Activated CD4-positive, alpha-beta T cell treated with anti-CD3 and anti-CD28 coated beads, Interleukin-2, amount 10 ng/mL, durations not matched to agents 7 days and 5 days (primary cell): ENCODE measurements at regions not wholly inside any gene's neighbourhood (a gene's known extent, or its start where the extent isn't known, plus 50 kb on each side); places are given as distances from the start of the nearest gene placed in this dataset.

Experiments
- CTCF ChIA-PET: fragments of 350-600 bp; sonication (Branson Sonifier 250); formaldehyde crosslinking; loops from one replicate; lab custom pipeline; 2021; ENCODE audit warnings: antibody characterized with exemption; lab: Charles Lee
- POLR2A ChIA-PET: fragments of 350-600 bp; sonication (Branson Sonifier 250); formaldehyde crosslinking; loops from one replicate; lab custom pipeline; 2021; ENCODE audit warnings: antibody characterized with exemption; lab: Charles Lee
- DNase-seq: peaks from one replicate; pipeline ENCODE4 v3.0.0-alpha.2; 2020
- H3K27ac Mint-ChIP-seq: one replicate; pipeline ENCODE4 v1.8.0; 2021; ENCODE audit warnings: mild to moderate bottlenecking, moderate library complexity, mixed read lengths
- H3K27me3 Mint-ChIP-seq: one replicate; pipeline ENCODE4 v1.8.0; 2021; ENCODE audit warnings: mixed read lengths
- H3K36me3 Mint-ChIP-seq: one replicate; pipeline ENCODE4 v1.8.0; 2021; ENCODE audit warnings: low read depth, mixed read lengths
- H3K4me1 Mint-ChIP-seq: one replicate; pipeline ENCODE4 v1.8.0; 2021; ENCODE audit warnings: mixed read lengths
- H3K4me3 Mint-ChIP-seq: one replicate; pipeline ENCODE4 v1.8.0; 2021; ENCODE audit warnings: mild to moderate bottlenecking, moderate library complexity, mixed read lengths
- H3K9me3 Mint-ChIP-seq: one replicate; pipeline ENCODE4 v1.8.0; 2021; ENCODE audit warnings: mixed read lengths

DNA sequence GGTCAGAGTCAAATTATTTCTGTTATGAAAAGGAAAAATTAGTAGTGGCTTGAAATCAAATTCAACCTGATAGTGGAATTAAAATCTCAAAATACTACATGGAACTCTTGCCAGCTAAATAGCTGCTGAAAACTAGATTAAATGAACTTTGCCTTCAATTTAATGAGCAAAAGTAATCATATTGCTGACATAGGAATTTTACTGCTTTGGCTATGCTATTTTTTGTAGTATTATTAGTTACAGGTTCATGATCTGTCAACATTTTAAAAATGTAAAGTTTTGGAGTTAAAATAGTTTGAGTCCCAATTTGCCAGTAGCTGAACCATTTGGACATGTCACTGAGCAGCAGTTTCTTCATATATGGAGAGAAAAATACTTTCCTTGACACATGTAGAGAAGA is 81.4 kb downstream of the RERGL start:
- Mint-ChIP-seq H3K27me3 (no peaks in the 10 kb centered on the region), H3K27ac (no peak overlapping the region), H3K36me3 (no peaks in the 10 kb centered on the region), H3K4me3 (no peak overlapping the region), H3K4me1 (no peaks in the 10 kb centered on the region), H3K9me3 (peaks cover 4% of the 10 kb centered on the region)
- no peak for DNase-seq
- CTCF ChIA-PET = no interaction called here
- POLR2A ChIA-PET = no interaction called here

GRCh38 chr12:17999174-17999801 is 90.7 kb downstream of the RERGL start:
- CTCF ChIA-PET = no interaction called here
- no peaks in the 10 kb centered on the region for H3K36me3 Mint-ChIP-seq
- POLR2A ChIA-PET = no interaction called here
- DNase-seq = no peak
- H3K4me1 Mint-ChIP-seq = no peaks in the 10 kb centered on the region
- H3K27ac Mint-ChIP-seq = no peak overlapping the region
- H3K4me3 Mint-ChIP-seq = no peak overlapping the region
- peaks cover 25% of the 10 kb centered on the region for H3K9me3 Mint-ChIP-seq
- H3K27me3 Mint-ChIP-seq = no peaks in the 10 kb centered on the region

- no peaks in the 10 kb centered on the region for H3K9me3 Mint-ChIP-seq
- peak; percentile 20 for DNase-seq
- no peak overlapping the region for H3K27ac Mint-ChIP-seq
- no peaks in the 10 kb centered on the region for H3K36me3 Mint-ChIP-seq
- no peaks in the 10 kb centered on the region for H3K4me1 Mint-ChIP-seq
- ChIA-PET CTCF (interaction anchor here (1.3 kb wide), 2 partner anchors 12 to 26 kb away, joined by 3 read pairs; no protein-coding TSS in a partner anchor), POLR2A (no interaction called here)
- no peak overlapping the region for H3K4me3 Mint-ChIP-seq
- H3K27me3 Mint-ChIP-seq = no peaks in the 10 kb centered on the region
Measured at GRCh38 chr12:17992002-17992656, 97.9 kb downstream of the RERGL start.

GRCh38 chr12:17982556-17982955 is 107.4 kb downstream of the RERGL start:
- Mint-ChIP-seq H3K36me3 (no peaks in the 10 kb centered on the region), H3K9me3 (peaks cover 2% of the 10 kb centered on the region), H3K27ac (no peak overlapping the region), H3K4me3 (no peak overlapping the region), H3K27me3 (no peaks in the 10 kb centered on the region), H3K4me1 (no peaks in the 10 kb centered on the region)
- POLR2A ChIA-PET = no interaction called here
- CTCF ChIA-PET = no interaction called here
- DNase-seq = no peak

DNA sequence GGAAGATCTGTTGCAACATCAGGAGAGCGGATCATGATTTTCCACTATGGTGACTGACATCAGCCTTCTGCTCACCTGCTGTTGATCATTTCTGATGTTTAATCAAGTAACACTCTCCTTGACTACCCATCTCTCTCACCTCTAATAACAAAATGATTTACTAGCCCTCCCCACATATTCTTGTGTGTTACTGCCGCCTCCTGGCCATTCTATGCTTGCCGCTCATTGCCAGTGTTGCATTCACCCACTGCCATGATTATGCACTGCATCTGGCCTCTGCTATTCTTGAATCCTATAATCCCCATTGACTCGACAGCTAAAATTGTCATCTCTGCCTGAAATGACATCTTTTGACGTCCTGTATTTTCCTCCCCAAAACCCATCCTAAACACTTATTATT is 113.8 kb downstream of the RERGL start:
- ChIA-PET CTCF (no interaction called here), POLR2A (no interaction called here)
- no peaks in the 10 kb centered on the region for H3K27me3 Mint-ChIP-seq
- H3K4me1 Mint-ChIP-seq = no peaks in the 10 kb centered on the region
- no peaks in the 10 kb centered on the region for H3K36me3 Mint-ChIP-seq
- H3K27ac Mint-ChIP-seq = no peak overlapping the region
- no peak for DNase-seq
- no peak overlapping the region for H3K4me3 Mint-ChIP-seq
- H3K9me3 Mint-ChIP-seq = peaks cover 8% of the 10 kb centered on the region

- DNase-seq = no peak
- ChIA-PET CTCF (no interaction called here), POLR2A (no interaction called here)
- peaks cover 8% of the 10 kb centered on the region for H3K9me3 Mint-ChIP-seq
- no peak overlapping the region for H3K4me3 Mint-ChIP-seq
- no peak overlapping the region for H3K27ac Mint-ChIP-seq
- H3K4me1 Mint-ChIP-seq = no peaks in the 10 kb centered on the region
- H3K27me3 Mint-ChIP-seq = no peaks in the 10 kb centered on the region
- H3K36me3 Mint-ChIP-seq = no peaks in the 10 kb centered on the region
Measured at GRCh38 chr12:17975763-17976162, 114.2 kb downstream of the RERGL start.

DNA sequence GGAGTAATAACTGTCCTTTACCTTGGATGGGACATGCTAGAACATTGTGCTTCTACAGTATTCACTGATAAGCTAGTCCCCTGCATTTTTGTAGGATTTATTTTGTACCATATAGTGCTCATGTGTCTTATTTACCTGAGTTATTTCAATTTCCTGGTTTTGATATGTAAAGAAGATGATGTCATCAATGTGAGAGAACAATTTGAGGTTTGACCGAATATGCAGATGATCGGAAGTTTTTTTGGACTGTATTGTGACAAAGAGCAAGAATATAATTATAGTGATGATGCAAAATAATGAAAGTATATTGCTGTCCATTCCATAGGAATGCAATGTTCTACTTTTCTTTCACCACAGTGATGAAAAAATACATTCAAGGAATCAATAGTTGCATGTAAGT is 114.8 kb downstream of the RERGL start:
- ChIA-PET POLR2A (no interaction called here), CTCF (no interaction called here)
- peaks cover 8% of the 10 kb centered on the region for H3K9me3 Mint-ChIP-seq
- no peaks in the 10 kb centered on the region for H3K4me1 Mint-ChIP-seq
- H3K27ac Mint-ChIP-seq = no peak overlapping the region
- no peak overlapping the region for H3K4me3 Mint-ChIP-seq
- no peaks in the 10 kb centered on the region for H3K27me3 Mint-ChIP-seq
- no peak for DNase-seq
- H3K36me3 Mint-ChIP-seq = no peaks in the 10 kb centered on the region

- no peak overlapping the region for H3K4me3 Mint-ChIP-seq
- peaks cover 13% of the 10 kb centered on the region for H3K9me3 Mint-ChIP-seq
- H3K27ac Mint-ChIP-seq = no peak overlapping the region
- H3K36me3 Mint-ChIP-seq = no peaks in the 10 kb centered on the region
- no peaks in the 10 kb centered on the region for H3K27me3 Mint-ChIP-seq
- POLR2A ChIA-PET = no interaction called here
- CTCF ChIA-PET = no interaction called here
- no peaks in the 10 kb centered on the region for H3K4me1 Mint-ChIP-seq
- no peak for DNase-seq
Measured at GRCh38 chr12:17971850-17972249, 118.1 kb downstream of the RERGL start.

DNA sequence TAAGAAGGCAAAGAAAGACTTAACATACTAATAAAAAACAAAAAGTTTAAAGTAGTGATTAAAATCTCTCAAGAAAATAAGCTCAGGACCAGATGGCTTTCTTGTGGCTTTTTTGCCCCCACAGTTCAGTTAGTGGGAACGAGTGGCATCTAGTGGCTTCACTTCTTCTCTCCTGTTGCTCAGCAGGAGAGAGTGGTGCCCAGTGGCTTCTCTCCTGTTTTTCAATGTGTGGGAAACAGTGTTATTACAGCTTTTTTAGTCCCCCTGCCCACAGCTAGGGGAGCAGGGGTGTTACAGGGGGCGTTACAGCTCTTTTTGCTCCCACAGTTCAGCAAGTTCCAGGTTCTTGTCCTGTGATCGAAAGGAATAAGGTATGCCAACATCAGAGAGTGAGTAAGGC is 135.2 kb downstream of the RERGL start:
- DNase-seq = no peak
- ChIA-PET CTCF (no interaction called here), POLR2A (no interaction called here)

GRCh38 chr12:17950898-17951297 is 139.1 kb downstream of the RERGL start:
- ChIA-PET POLR2A (no interaction called here), CTCF (no interaction called here)
- H3K4me3 Mint-ChIP-seq = no peak overlapping the region
- no peaks in the 10 kb centered on the region for H3K27me3 Mint-ChIP-seq
- no peaks in the 10 kb centered on the region for H3K9me3 Mint-ChIP-seq
- DNase-seq = no peak
- H3K4me1 Mint-ChIP-seq = no peaks in the 10 kb centered on the region
- no peaks in the 10 kb centered on the region for H3K36me3 Mint-ChIP-seq
- no peak overlapping the region for H3K27ac Mint-ChIP-seq

More for the DNA sequence above, 135.2 kb downstream of the RERGL start:
- Mint-ChIP-seq H3K27me3 (no peaks in the 10 kb centered on the region), H3K4me1 (no peaks in the 10 kb centered on the region), H3K9me3 (no peaks in the 10 kb centered on the region), H3K4me3 (no peak overlapping the region), H3K27ac (peak overlapping the region; percentile 2), H3K36me3 (no peaks in the 10 kb centered on the region)

DNA sequence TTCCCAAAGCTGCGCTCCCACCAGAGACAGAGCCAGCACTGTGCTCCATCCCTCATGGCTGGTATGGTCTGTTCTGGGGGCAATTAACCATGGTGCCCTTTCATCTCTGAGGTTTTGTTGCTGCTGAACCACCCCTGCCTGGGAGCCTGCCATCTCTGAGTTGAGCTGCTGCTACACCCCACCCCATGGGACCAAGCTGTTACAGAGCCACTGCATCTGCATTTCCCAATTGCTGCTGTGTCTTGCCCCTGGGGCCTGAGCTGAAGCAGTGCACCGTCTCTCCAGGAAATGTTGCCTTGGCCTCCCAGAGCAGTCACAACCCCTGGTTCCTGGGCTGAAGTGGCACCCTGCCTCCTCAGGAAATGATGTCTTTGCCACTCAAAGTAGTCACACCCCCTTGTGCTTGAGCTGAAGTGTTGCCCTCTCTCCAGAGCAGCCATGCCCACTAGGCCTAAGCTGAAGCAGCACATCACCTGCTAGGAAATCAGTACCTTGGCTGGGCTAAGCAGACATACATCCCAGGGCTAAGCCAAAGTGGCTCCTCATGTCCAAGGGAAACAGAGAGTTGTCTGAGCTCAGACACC is 140.3 kb downstream of the RERGL start:
- Mint-ChIP-seq H3K4me3 (no peak overlapping the region), H3K4me1 (no peaks in the 10 kb centered on the region), H3K9me3 (no peaks in the 10 kb centered on the region), H3K36me3 (no peaks in the 10 kb centered on the region), H3K27ac (no peak overlapping the region), H3K27me3 (no peaks in the 10 kb centered on the region)
- ChIA-PET CTCF (interaction anchor here (0.6 kb wide), 1 partner anchor 1227 kb away, joined by 3 read pairs; no protein-coding TSS in a partner anchor), POLR2A (no interaction called here)
- DNase-seq = no peak

DNA sequence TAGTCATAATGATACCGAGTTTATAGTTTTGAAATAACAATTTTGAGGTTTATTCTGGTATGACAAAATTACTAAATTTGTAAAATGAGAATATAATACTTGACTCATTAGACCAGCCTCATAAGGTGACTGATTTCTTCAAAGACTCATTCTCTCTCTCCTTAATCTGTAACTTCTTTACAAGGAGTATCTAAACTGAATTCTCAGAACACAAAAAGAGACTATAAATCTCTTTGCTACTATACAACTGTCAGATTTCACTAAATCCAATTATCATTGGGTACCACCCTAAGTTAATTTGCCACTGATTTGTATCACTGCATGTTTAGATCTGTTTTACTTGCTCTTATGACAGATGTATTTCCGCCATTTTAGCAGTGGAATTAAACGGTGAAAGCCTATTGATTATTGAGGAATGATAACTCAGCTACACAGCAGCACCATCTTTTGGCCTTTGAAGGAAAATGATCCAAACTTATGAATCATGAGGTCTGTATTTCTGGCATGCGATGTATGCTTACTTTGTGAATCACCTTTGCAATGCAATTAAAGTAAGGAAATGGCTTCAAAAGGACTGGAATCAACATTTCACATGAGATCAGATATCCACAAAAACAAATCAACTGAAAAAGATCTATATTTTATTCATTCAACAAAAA is 161.2 kb downstream of the RERGL start:
- H3K36me3 Mint-ChIP-seq = no peaks in the 10 kb centered on the region
- no peaks in the 10 kb centered on the region for H3K4me1 Mint-ChIP-seq
- H3K9me3 Mint-ChIP-seq = peaks cover 7% of the 10 kb centered on the region
- no peaks in the 10 kb centered on the region for H3K27me3 Mint-ChIP-seq
- POLR2A ChIA-PET = no interaction called here
- DNase-seq = no peak
- CTCF ChIA-PET = no interaction called here
- H3K27ac Mint-ChIP-seq = no peak overlapping the region
- H3K4me3 Mint-ChIP-seq = no peak overlapping the region

DNA sequence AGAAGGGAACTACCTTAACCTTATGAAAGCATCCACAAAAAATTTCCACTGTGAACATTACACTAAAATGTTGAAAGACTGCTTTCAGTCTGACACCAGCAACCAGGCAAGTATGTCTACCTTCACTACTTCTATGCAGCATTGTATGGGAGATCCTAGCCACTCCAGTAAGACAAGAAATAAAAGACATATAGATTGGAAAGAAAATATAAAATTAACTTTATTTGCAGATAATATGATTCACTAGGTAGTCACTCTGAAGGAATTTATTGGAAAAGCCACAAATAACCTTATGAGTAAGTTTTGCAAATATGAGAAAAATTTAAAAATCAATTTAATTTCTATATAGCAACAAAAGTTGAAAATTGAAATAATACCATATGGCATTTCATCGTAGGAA is 172.0 kb downstream of the RERGL start:
- Mint-ChIP-seq H3K27ac (no peak overlapping the region), H3K4me3 (no peak overlapping the region), H3K9me3 (peaks cover 13% of the 10 kb centered on the region), H3K36me3 (no peaks in the 10 kb centered on the region), H3K4me1 (no peaks in the 10 kb centered on the region), H3K27me3 (no peaks in the 10 kb centered on the region)
- DNase-seq = no peak
- ChIA-PET CTCF (no interaction called here), POLR2A (no interaction called here)
